Gastrocnemius medialis (tissue), 4 donors: ENCODE measurements at regions not wholly inside any gene's neighbourhood (a gene's known extent, or its start where the extent isn't known, plus 50 kb on each side); places are given as distances from the start of the nearest gene placed in this dataset.

Experiments
- CTCF ChIP-seq, 5 experiments: fragments of 450-650 bp in 3 of 5; fragments of 200-600 bp in 2 of 5; sonication (generic) in 2 of 5; IDR thresholded peaks in 4 of 5; conservative IDR thresholded peaks in 1 of 5; 1 replicate in 4 of 5; 2 replicates in 1 of 5; pipeline ENCODE4 v1.5.1; 2016 to 2019; ENCODE audit warnings: antibody characterized with exemption in 5 of 5, mild to moderate bottlenecking in 3 of 5, moderate library complexity in 3 of 5
- POLR2A ChIP-seq, 2 donors: fragments of 450-650 bp; IDR thresholded peaks; one replicate each; pipeline ENCODE4 v1.6.1; 2017; ENCODE audit warnings: antibody characterized with exemption in 2 of 2, mild to moderate bottlenecking in 2 of 2, moderate library complexity in 2 of 2

GRCh38 chr16:65950211-65950610 lies 416.3 kb upstream of the CDH5 start:
- TF ChIP-seq POLR2A (IDR thresholded peaks at IDR 0.05) (no peak), CTCF (IDR thresholded peaks at IDR 0.05 in 4 of 5, conservative IDR thresholded peaks at IDR 0.05 in 1 of 5) (no peak)
